Testis (tissue), 2 donors: ENCODE measurements at regions not wholly inside any gene's neighbourhood (a gene's known extent, or its start where the extent isn't known, plus 50 kb on each side); places are given as distances from the start of the nearest gene placed in this dataset.

Experiments used
- DNase-seq: peaks from one replicate; pipeline ENCODE4 v3.0.0-alpha.2; 2019
- H3K27ac ChIP-seq, 2 donors: fragments of 200-600 bp; sonication (generic); one replicate each; pipeline ENCODE4 v1.5.1; 2019
- H3K27me3 ChIP-seq: fragments of 200-600 bp; sonication (generic); one replicate; pipeline ENCODE4 v1.5.1; 2019
- H3K36me3 ChIP-seq: fragments of 200-600 bp; sonication (generic); one replicate; pipeline ENCODE4 v1.5.1; 2017; ENCODE audit warnings: low read depth; ENCODE audit errors: missing control alignments
- H3K4me1 ChIP-seq: fragments of 200-600 bp; sonication (generic); one replicate; pipeline ENCODE4 v1.5.1; 2019
- H3K4me3 ChIP-seq, 2 donors: fragments of 200-600 bp; sonication (generic); one replicate each; pipeline ENCODE4 v1.5.1; 2017 to 2019
- H3K9me3 ChIP-seq: fragments of 200-600 bp; sonication (generic); one replicate; pipeline ENCODE4 v1.5.1; 2017
- CTCF ChIP-seq, 3 experiments: fragments of 450-650 bp in 2 of 3; fragments of 200-600 bp in 1 of 3; sonication (generic) in 1 of 3; IDR thresholded peaks; one replicate each; pipeline ENCODE4 v1.5.1; 2016 to 2019; ENCODE audit warnings: antibody characterized with exemption in 3 of 3, mild to moderate bottlenecking in 2 of 3, moderate library complexity in 1 of 3
- POLR2A ChIP-seq: fragments of 450-650 bp; IDR thresholded peaks from one replicate; pipeline ENCODE4 v1.6.1; 2017; ENCODE audit warnings: antibody characterized with exemption, mild to moderate bottlenecking, moderate library complexity
- WGBS, 2 donors: methylation state at CpG; one replicate each; pipeline ENCODE4 v1.1.5; 2018; 5-methylcytosine and 5-hydroxymethylcytosine counted together
- intact Hi-C: fragments of 100-400 bp; cut with DNase I; formaldehyde crosslinking; loops from one replicate; pipeline ENCODE4 v1.15.1; 2023; ENCODE audit warnings: low total_unique reads

GRCh38 chr7:67807826-67808225 lies 811.2 kb downstream of the TYW1 start:
- TF ChIP-seq CTCF (IDR thresholded peaks at IDR 0.05) (no peak), POLR2A (no peak)
- no peaks in the 10 kb centered on the region for H3K36me3 ChIP-seq
- H3K27ac ChIP-seq = no peak overlapping the region
- no peak overlapping the region for H3K4me3 ChIP-seq
- no peaks in the 10 kb centered on the region for H3K4me1 ChIP-seq
- intact Hi-C loops = no loop called here
- WGBS, 2 donors = 72 to 76% methylated on average over 5 of the region's 5 CpGs
- H3K27me3 ChIP-seq = no peaks in the 10 kb centered on the region
- no peaks in the 10 kb centered on the region for H3K9me3 ChIP-seq
- DNase-seq = no peak

GRCh38 chr7:67809586-67809985 lies 813.0 kb downstream of the TYW1 start:
- no peaks in the 10 kb centered on the region for H3K36me3 ChIP-seq
- intact Hi-C loops = no loop called here
- no peaks in the 10 kb centered on the region for H3K4me1 ChIP-seq
- no peak for DNase-seq
- no peak overlapping the region for H3K27ac ChIP-seq
- H3K9me3 ChIP-seq = no peaks in the 10 kb centered on the region
- no peak for TF ChIP-seq CTCF (IDR thresholded peaks at IDR 0.05)
- no peak for TF ChIP-seq POLR2A
- WGBS, 2 donors = 94 to 97% methylated on average over 8 of the region's 8 CpGs
- H3K27me3 ChIP-seq = no peaks in the 10 kb centered on the region
- H3K4me3 ChIP-seq = no peak overlapping the region

GRCh38 chr7:67813621-67814292 lies 817.1 kb downstream of the TYW1 start:
- H3K27me3 ChIP-seq = no peaks in the 10 kb centered on the region
- no peaks in the 10 kb centered on the region for H3K36me3 ChIP-seq
- H3K4me1 ChIP-seq = no peaks in the 10 kb centered on the region
- 69 to 77% methylated on average over 9 of the region's 9 CpGs for WGBS, 2 donors
- H3K9me3 ChIP-seq = no peaks in the 10 kb centered on the region
- H3K27ac ChIP-seq = no peak overlapping the region
- no peak for DNase-seq
- TF ChIP-seq CTCF (IDR thresholded peaks at IDR 0.05) (no peak), POLR2A (no peak)
- intact Hi-C loops = no loop called here
- no peak overlapping the region for H3K4me3 ChIP-seq

- no peaks in the 10 kb centered on the region for H3K27me3 ChIP-seq
- DNase-seq = no peak
- H3K36me3 ChIP-seq = no peaks in the 10 kb centered on the region
- no peak overlapping the region for H3K4me3 ChIP-seq
- TF ChIP-seq POLR2A (no peak), CTCF (IDR thresholded peaks at IDR 0.05) (no peak)
- intact Hi-C loops = no loop called here
- no peak overlapping the region for H3K27ac ChIP-seq
- no peaks in the 10 kb centered on the region for H3K9me3 ChIP-seq
- no peaks in the 10 kb centered on the region for H3K4me1 ChIP-seq
- 100% methylated on average over 1 of the region's 1 CpG for WGBS, 2 donors
These were observed 820.8 kb downstream of the TYW1 start for GRCh38 chr7:67817481-67817880.

GRCh38 chr7:67821116-67821515 lies 824.5 kb downstream of the TYW1 start:
- Histone ChIP-seq H3K27ac (no peak overlapping the region), H3K36me3 (no peaks in the 10 kb centered on the region), H3K27me3 (no peaks in the 10 kb centered on the region), H3K9me3 (no peaks in the 10 kb centered on the region), H3K4me1 (no peaks in the 10 kb centered on the region), H3K4me3 (no peak overlapping the region)
- no peak for DNase-seq
- WGBS, 2 donors = 79 to 87% methylated on average over 7 of the region's 7 CpGs
- TF ChIP-seq CTCF (IDR thresholded peaks at IDR 0.05) (no peak), POLR2A (no peak)
- intact Hi-C loops = no loop called here
